ENCODE measurements at regions not wholly inside any gene's neighbourhood (a gene's known extent, or its start where the extent isn't known, plus 50 kb on each side); places are given as distances from the start of the nearest gene placed in this dataset.
A peak's percentile ranks its signal among the peaks of the same experiment; 100 is the strongest.

- no peak for TF ChIP-seq GATA2 (IDR thresholded peaks at IDR 0.05; ENCODE audit: low read depth, low read length)
- no peak for TF ChIP-seq GATA3 (IDR thresholded peaks at IDR 0.05; ENCODE audit: low read depth, low read length)
Observed at GRCh38 chr13:97101912-97102708, 107.8 kb upstream of the OXGR1 start.

GRCh38 chr13:97106323-97106722 is 112.0 kb upstream of the OXGR1 start:
- TF ChIP-seq GATA3 (IDR thresholded peaks at IDR 0.05; ENCODE audit: low read depth, low read length) (no peak), GATA2 (IDR thresholded peaks at IDR 0.05; ENCODE audit: low read depth, low read length) (no peak)

- TF ChIP-seq GATA3 (IDR thresholded peaks at IDR 0.05; ENCODE audit: low read depth, low read length), result no peak
- TF ChIP-seq GATA2 (IDR thresholded peaks at IDR 0.05; ENCODE audit: low read depth, low read length), result peak; percentile 87
Observed at GRCh38 chr13:97107815-97108529, 113.7 kb upstream of the OXGR1 start.

DNA sequence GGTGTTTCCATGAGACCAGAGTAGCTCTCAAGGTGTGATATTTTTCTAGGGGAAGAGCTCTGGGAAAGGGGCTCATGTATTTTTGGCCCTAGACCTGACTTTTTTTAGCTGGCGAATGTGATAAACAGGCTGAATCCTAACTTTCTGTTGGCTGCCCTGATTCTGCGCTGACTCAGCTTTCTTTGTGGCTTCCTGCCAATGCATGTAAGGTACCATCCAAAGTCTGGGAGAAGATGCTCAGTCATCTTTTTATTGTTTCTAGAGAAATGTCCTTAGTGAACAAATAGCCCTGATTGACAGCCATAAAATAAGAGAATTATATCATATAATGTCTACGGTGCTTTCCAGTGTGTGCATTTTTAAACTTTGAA is 113.6 kb upstream of the MBNL2 start:
- TF ChIP-seq GATA2 (IDR thresholded peaks at IDR 0.05; ENCODE audit: low read depth, low read length) (no peak), GATA3 (IDR thresholded peaks at IDR 0.05; ENCODE audit: low read depth, low read length) (no peak)

DNA sequence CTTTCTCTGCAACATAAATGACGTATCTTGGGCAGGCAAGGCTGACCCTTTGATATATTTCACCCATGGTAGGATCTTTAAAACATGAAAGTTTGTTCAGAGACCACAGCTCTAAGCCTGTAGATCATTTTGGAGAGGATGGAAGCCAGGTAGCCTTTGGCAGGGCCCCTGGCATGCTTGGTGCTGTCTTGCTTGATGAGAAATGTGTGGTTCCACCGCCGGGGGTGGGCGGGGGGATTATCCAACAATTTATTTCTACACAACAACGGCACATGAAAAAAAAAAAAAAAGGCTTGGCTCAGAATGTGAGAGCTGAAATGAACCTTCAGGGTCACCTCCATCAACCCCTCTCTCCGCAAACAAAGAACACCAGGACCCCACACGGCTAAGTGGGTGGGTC is 112.9 kb upstream of the MBNL2 start:
- TF ChIP-seq GATA3 (IDR thresholded peaks at IDR 0.05; ENCODE audit: low read depth, low read length) (no peak), GATA2 (IDR thresholded peaks at IDR 0.05; ENCODE audit: low read depth, low read length) (no peak)

DNA sequence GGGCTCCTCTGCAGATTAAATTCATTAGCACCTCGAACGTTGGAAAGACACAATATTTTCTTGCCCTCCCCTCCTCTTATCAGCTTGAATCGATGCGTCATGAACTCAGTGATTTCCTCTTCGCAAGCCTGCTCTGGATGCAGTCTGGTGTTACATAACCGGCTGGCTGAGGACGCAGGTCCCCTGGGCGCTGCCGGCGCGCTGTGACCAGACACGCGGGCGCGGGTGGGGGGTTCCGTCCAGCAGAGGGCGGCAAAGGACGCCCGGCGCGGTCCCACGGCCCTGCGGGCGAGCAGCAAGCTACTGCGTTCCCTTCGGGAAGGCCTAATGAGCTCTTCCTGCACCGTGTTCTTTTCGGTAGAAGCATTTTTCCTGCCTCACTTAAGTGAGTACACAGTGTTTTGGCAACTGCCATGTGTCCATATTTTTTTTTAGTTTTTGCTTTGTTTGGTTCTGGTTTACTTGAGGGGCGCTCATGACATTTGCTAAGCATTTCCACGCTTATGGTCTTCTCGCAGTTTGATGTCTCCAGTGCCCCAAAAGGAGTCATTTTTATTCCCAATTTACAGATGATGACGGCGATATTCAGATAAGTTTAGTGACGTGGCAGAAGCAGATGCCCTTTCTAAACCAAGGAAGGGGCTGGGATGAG is 112.2 kb upstream of the MBNL2 start:
- TF ChIP-seq GATA3 (IDR thresholded peaks at IDR 0.05; ENCODE audit: low read depth, low read length) (no peak), GATA2 (IDR thresholded peaks at IDR 0.05; ENCODE audit: low read depth, low read length) (peak; percentile 56)

GRCh38 chr13:97110936-97111335 is 111.2 kb upstream of the MBNL2 start:
- TF ChIP-seq GATA2 (IDR thresholded peaks at IDR 0.05; ENCODE audit: low read depth, low read length), result no peak
- TF ChIP-seq GATA3 (IDR thresholded peaks at IDR 0.05; ENCODE audit: low read depth, low read length), result no peak

DNA sequence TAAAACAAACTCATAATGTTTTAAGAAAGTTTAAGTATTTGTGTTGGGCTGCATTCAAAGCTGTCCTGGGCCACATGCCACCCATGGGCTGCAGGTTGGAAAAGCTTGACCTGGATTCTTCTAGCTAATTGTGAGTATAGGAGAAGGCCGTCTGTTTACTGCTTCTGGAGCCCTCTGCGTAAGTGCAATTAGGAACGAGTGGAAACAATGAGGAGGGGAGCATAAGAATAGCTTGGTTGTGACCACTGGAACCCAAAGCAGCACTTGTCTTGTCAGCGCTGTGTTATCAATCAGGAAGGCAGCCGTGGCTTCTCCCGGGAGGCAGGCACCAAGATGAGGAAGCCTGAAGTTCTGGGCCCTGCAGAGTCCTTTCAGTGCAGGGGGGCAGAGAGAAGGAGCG is 110.4 kb upstream of the MBNL2 start:
- no peak for TF ChIP-seq GATA3 (IDR thresholded peaks at IDR 0.05; ENCODE audit: low read depth, low read length)
- TF ChIP-seq GATA2 (IDR thresholded peaks at IDR 0.05; ENCODE audit: low read depth, low read length), result no peak

DNA sequence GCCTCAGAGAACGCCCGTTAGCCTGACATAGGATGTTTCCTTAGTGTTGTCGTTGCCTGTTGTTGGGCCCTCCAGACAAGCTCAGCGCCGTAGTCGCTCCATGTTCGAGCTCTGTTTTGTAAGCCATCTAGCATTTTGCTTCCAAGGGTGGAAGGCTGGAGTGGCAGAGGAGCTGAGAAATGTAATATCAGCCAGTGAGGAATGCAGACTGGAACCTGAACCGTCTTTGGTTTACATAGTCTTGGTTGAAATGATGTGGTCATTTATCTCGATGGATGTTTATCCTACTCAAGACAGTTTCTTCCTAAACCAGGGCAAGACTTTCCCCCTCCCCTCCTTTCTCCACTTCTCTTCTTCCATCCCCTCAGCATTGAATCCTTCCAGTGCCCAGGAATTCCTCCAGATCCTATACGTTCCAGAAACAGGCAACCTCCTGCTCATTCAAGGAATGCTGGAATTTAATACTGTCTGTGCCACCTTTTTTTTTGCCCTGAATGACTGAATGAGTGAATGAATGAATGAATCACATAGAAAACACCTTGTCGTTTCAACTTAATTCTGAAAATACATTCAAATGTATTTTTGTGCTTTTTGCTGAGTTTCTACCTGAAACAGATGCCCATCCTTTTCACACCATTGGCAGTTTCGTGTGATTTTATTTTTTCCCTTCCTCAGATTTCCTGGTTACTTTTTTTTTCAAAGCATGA is 109.5 kb upstream of the MBNL2 start:
- TF ChIP-seq GATA3 (IDR thresholded peaks at IDR 0.05; ENCODE audit: low read depth, low read length), result no peak
- no peak for TF ChIP-seq GATA2 (IDR thresholded peaks at IDR 0.05; ENCODE audit: low read depth, low read length)

- TF ChIP-seq GATA2 (IDR thresholded peaks at IDR 0.05; ENCODE audit: low read depth, low read length) (no peak), GATA3 (IDR thresholded peaks at IDR 0.05; ENCODE audit: low read depth, low read length) (no peak)
Observed at GRCh38 chr13:97113231-97114001, 108.7 kb upstream of the MBNL2 start.

DNA sequence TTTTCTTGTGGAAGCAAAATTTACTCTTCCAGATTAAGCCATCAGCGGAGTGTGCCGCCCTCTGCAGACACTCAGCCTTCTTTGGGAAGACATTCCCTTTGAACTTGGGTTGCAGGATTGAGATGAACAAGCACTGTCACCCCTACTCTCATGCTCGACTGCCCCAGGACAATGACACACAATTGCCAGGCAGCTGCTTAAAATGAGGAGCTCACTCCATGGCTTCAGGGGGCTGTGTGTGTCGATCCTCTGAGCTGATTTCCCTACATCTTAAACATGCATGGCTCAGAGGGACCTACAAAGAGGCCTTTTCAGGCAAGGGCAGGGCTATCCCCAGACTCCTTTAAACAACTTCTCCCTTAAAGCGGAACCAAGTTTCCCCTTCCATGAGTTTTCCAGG is 107.5 kb upstream of the MBNL2 start:
- TF ChIP-seq GATA2 (IDR thresholded peaks at IDR 0.05; ENCODE audit: low read depth, low read length), result no peak
- TF ChIP-seq GATA3 (IDR thresholded peaks at IDR 0.05; ENCODE audit: low read depth, low read length), result no peak

DNA sequence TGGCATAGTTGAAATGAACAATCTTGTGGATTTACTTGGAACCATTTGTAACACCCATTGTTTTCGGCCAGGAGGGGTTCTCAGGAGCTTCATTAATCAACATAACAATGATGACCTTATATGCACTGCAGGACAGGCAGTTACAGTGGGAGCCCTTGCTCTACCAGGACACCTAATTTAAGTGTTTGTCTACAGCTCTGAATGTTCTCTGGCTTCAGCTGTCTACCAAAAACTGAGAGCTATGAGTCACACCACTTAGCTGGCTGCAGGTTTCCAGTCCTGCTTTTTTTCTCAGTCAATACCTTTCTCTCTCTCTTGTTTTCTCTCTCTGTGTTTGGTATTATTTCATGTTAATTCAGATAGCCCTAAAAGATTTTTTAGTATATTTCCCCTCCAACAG is 105.4 kb upstream of the MBNL2 start:
- no peak for TF ChIP-seq GATA2 (IDR thresholded peaks at IDR 0.05; ENCODE audit: low read depth, low read length)
- no peak for TF ChIP-seq GATA3 (IDR thresholded peaks at IDR 0.05; ENCODE audit: low read depth, low read length)

GRCh38 chr13:97117388-97117910 is 104.7 kb upstream of the MBNL2 start:
- no peak for TF ChIP-seq GATA3 (IDR thresholded peaks at IDR 0.05; ENCODE audit: low read depth, low read length)
- no peak for TF ChIP-seq GATA2 (IDR thresholded peaks at IDR 0.05; ENCODE audit: low read depth, low read length)
